ENCODE measurements at regions not wholly inside any gene's neighbourhood (a gene's known extent, or its start where the extent isn't known, plus 50 kb on each side); places are given as distances from the start of the nearest gene placed in this dataset.
A peak's percentile ranks its signal among the peaks of the same experiment; 100 is the strongest.

- DNase-seq: no peak
Observed at GRCh38 chr13:109361562-109362289, 424.7 kb downstream of the IRS2 start.

- no peak for DNase-seq
Observed at GRCh38 chr13:109357751-109358471, 428.5 kb downstream of the IRS2 start.

- DNase-seq: peak; percentile 25 to 69
Observed at GRCh38 chr13:109355875-109356434, 430.4 kb downstream of the IRS2 start.

GRCh38 chr13:109355166-109355565, 431.2 kb downstream of the IRS2 start:
- DNase-seq: no peak

- no peak for DNase-seq
Observed at GRCh38 chr13:109351236-109351635, 435.1 kb downstream of the IRS2 start.

- no peak for DNase-seq
Observed at GRCh38 chr13:109348519-109349258, 437.7 kb downstream of the IRS2 start.

- DNase-seq: no peak
Observed at GRCh38 chr13:109346060-109346459, 440.3 kb downstream of the IRS2 start.

GRCh38 chr13:109345433-109345941, 440.9 kb downstream of the IRS2 start:
- no peak for DNase-seq

GRCh38 chr13:109344552-109345157, 441.7 kb downstream of the IRS2 start:
- DNase-seq: no peak

GRCh38 chr13:109336730-109337129, 449.7 kb downstream of the IRS2 start:
- DNase-seq: no peak

- DNase-seq: no peak
Observed at GRCh38 chr13:109333893-109334651, 452.3 kb downstream of the IRS2 start.

GRCh38 chr13:109332506-109333499, 453.6 kb downstream of the IRS2 start:
- DNase-seq: no peak

GRCh38 chr13:109331898-109332297, 454.5 kb downstream of the IRS2 start:
- peak; percentile 55 to 84 for DNase-seq

GRCh38 chr13:109331011-109331433, 455.4 kb downstream of the IRS2 start:
- DNase-seq: no peak

GRCh38 chr13:109330123-109330522, 456.3 kb downstream of the IRS2 start:
- no peak for DNase-seq

GRCh38 chr13:109329175-109329574, 457.2 kb downstream of the IRS2 start:
- DNase-seq: no peak

- DNase-seq: no peak
Observed at GRCh38 chr13:109326601-109327000, 459.8 kb downstream of the IRS2 start.

- DNase-seq: no peak
Observed at GRCh38 chr13:109323338-109323737, 463.0 kb downstream of the IRS2 start.

GRCh38 chr13:109318945-109319590, 467.3 kb downstream of the IRS2 start:
- DNase-seq: no peak

GRCh38 chr13:109315481-109315880, 470.9 kb downstream of the IRS2 start:
- DNase-seq: no peak

All from NCI-H2081 (cell line).